ENCODE measurements at regions not wholly inside any gene's neighbourhood (a gene's known extent, or its start where the extent isn't known, plus 50 kb on each side); places are given as distances from the start of the nearest gene placed in this dataset.
"Not testable (repeated sequence)": the region's sequence is repeated elsewhere in the genome, so short reads cannot be mapped to it uniquely, and the experiment has no call there.

- DNase-seq (ENCODE audit: low read depth, low spot score): no peak
Measured at GRCh38 chr9:78713614-78714405, 416.9 kb downstream of the PSAT1 start.

GRCh38 chr9:78714576-78714975 lies 417.7 kb downstream of the PSAT1 start:
- DNase-seq (ENCODE audit: low read depth, low spot score): no peak

GRCh38 chr9:78719029-78719428 lies 422.1 kb downstream of the PSAT1 start:
- DNase-seq (ENCODE audit: low read depth, low spot score): not testable (repeated sequence)

DNA sequence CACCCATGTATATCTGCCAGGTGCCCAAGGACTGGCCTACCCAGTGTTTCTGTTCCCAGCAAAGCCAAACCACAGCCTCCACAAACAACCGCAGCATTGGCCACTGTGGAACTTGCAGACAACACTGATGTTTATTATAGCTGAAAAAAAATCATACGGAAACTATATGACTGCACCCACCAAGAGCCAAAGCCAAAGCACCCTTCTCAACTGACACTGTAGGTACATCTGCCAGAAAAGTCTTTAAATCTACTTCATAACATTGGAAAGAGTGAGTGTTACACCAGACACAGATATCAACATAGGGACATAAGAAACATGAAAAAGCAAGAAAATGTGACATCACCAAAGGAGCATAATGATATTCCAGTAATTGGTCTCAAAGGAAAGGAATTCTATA lies 428.0 kb downstream of the PSAT1 start:
- no peak for DNase-seq (ENCODE audit: low read depth, low spot score)

DNA sequence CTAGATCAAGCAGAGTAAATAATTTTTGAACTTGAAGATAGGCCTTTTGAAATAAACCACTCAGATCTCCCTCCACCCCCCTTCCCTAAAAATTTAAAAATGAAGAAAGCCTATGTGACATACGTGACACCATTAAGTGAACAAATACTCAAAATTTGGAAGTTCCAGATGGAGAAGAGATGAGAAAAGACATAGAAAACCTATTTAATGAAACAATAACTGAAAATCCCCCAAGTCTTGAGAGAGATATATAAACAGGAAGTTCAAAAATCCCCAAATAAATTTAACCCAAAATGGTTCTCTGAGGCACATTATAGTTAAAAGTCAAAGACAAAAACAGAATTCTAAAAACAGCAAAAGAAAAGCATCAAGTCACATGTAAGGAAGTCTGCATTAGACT lies 428.6 kb downstream of the PSAT1 start:
- no peak for DNase-seq (ENCODE audit: low read depth, low spot score)

GRCh38 chr9:78745331-78745730 lies 448.4 kb downstream of the PSAT1 start:
- DNase-seq (ENCODE audit: low read depth, low spot score): no peak

GRCh38 chr9:78746010-78746409 lies 449.1 kb downstream of the PSAT1 start:
- DNase-seq (ENCODE audit: low read depth, low spot score): no peak

DNA sequence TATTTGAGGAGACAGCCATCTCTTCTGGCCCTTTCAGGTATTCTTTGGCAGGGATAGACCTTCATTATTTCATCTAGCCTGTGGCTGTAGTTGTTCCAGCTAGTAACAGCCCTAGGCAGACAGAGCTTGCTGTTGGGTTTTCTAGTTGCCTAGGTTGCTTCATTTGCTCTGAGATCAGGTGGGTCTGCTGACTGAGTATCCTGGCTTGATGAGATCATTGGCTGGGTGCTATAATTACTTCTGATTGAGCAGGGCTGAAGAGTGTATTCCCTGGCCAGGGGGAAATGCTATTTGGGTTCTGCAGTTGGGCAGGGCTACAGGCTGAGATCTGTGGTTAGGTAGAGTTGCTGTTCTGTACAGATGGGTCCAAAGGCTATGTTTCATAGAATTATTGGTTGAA lies 456.1 kb downstream of the PSAT1 start:
- DNase-seq (ENCODE audit: low read depth, low spot score): no peak

DNA sequence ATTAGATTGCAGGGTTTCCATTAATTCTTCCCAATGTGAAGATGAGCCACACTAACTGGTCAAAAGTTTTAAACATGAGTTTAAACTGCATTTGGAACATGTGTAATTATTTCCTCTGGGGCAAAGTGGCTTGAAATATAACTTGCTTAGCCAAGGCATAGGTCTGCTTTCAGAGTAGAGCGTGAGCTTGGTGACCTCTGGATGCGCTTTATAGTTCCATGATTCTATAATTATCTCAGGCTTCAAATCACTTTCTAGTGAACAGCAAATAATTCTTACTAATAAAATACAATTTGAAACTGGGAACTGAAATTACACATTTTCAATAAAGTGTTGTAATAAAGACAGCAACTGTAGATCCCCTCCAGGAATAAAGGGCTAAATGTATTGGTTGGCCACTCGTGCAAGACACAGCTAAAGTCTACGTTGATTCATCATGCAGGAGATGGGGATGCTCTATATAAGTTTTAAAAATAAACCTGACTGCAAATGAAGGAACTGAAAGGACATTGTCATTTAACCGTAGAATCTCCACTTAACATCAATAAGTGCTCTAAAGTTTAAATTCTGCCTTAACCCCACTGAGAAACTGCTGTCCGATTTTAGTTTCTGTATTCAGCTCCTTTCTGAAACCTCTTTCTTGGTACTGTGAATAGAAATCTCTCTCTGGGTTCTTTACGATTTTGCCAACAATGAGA lies 460.0 kb downstream of the PSAT1 start:
- DNase-seq (ENCODE audit: low read depth, low spot score): no peak

DNA sequence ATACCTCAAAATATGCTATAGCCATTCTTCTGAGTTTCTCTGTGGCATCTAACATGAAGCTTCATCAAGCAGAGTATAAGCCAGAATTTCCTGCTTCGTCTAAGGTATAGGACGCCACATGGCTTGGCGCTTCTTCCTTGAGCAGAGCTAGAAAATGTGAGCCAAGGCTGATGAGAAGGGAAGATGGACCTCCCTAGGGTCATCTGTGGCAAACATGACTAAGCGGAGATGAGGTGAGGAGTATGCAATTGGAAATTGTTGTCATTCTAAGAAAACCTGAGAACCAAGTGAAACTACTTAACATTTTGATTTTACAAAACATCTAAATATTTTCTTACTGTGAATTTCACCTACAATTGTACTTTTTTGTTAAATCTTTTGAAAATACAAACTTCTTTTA lies 466.5 kb downstream of the PSAT1 start:
- no peak for DNase-seq (ENCODE audit: low read depth, low spot score)

DNA sequence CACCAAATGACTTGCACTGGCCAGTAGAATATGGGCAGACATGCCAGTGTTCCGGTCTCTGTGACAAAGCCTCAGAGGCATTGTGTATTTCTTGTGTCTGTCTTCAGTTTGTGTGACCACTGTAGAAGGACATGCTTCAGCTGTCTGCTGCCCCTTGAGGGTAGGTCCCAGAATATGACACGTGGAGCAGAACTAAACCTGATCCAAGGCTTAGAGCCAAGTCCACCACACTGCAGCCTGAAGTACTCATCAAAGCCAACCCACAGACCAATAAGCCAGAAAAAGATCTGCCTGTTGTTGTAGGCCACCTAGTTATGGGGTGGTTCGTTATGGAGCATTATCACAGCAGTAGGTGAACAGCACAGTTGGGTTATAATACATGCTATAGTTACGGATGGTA lies 468.9 kb downstream of the PSAT1 start:
- no peak for DNase-seq (ENCODE audit: low read depth, low spot score)

GRCh38 chr9:78767490-78767889 lies 470.6 kb downstream of the PSAT1 start:
- DNase-seq (ENCODE audit: low read depth, low spot score): no peak

GRCh38 chr9:78769690-78770089 lies 472.8 kb downstream of the PSAT1 start:
- DNase-seq (ENCODE audit: low read depth, low spot score): no peak

GRCh38 chr9:78775211-78775610 lies 478.3 kb downstream of the PSAT1 start:
- DNase-seq (ENCODE audit: low read depth, low spot score): no peak

GRCh38 chr9:78775696-78776295 lies 478.9 kb downstream of the PSAT1 start:
- no peak for DNase-seq (ENCODE audit: low read depth, low spot score)

- DNase-seq (ENCODE audit: low read depth, low spot score): no peak
Measured at GRCh38 chr9:78777747-78778146, 480.8 kb downstream of the PSAT1 start.

GRCh38 chr9:78778318-78778717 lies 481.4 kb downstream of the PSAT1 start:
- DNase-seq (ENCODE audit: low read depth, low spot score): no peak

DNA sequence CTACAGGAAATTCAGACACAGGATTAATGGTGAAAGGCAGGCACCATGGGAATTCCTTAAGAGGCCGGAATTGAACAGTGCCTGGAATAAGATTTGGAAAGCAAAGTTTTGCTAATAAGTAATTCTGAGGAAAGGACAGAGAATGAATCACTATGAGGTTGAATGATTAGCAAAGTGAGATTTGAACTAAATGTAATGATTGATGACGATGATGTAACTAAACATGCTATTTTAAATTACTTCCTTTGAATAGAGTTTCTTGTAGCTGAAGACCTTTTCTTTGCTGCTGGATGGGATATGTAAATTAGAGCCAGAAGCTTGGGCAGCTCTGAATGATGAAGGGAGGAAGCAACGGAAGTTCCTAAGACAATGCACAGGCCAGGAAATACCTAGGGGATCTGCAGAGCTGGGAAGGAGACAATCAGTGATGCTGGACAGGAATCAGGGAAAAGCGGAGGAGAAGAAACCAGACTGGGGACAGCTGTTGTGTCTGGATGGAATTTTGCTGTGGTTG lies 482.0 kb downstream of the PSAT1 start:
- DNase-seq (ENCODE audit: low read depth, low spot score): no peak

DNA sequence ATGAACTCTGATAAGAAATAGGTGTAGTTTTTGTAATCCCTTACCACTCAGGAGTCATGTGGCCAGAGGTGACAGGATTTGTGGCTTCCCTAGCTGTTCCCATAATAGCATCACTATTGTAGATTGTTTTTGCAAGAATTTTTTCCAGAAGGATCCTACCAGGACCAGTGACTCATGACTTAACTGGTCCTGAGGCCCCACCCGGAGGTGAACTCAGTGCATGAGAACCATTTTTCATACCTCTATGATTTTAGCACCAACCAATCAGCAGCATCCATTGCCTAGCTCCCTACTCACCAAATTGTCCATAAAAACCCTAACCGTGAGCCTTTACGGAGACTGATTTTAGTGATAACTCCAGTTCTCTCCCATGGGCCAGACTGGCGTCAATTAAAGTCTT lies 484.8 kb downstream of the PSAT1 start:
- DNase-seq (ENCODE audit: low read depth, low spot score): no peak

GRCh38 chr9:78782234-78782633 lies 485.3 kb downstream of the PSAT1 start:
- no peak for DNase-seq (ENCODE audit: low read depth, low spot score)

GRCh38 chr9:78782858-78783257 lies 485.9 kb downstream of the PSAT1 start:
- no peak for DNase-seq (ENCODE audit: low read depth, low spot score)

DNA sequence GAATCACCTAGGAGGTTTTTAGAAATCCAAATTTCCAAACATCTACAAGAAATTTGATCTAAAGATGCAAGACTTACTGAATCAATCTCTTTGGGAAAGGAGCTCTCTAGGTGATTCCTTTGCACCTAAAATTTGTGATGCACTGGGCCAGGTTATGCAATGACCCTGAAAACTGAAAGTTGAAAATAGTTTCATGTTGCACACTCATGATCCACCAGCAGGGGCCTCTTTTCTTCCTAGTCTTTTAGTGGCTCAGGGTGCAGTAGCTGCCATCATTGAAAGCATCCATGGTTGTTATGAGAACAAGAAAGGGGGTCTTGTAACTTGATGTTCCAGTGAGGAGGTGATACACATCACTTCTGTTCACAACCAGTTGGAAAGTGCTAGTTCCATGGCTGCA lies 486.8 kb downstream of the PSAT1 start:
- no peak for DNase-seq (ENCODE audit: low read depth, low spot score)

DNA sequence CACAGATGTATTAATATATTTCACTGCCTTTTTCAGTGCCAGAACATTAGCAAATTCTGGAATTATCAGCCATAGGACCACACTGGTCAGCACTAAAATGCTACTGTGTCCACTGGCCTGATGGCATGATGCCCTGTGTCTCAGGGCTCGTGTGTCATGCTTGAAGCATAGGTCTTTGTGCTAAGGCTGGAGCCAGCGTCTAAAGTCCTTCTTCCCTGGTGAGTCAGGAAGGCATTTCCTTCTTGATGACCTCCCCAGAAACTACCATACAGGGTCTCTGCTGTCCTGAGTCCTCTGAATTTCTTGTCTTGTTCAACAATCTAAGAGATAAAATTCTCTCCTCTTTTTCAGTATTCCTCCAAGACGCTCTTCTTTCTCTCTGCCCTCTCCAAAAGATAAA lies 489.9 kb downstream of the PSAT1 start:
- DNase-seq (ENCODE audit: low read depth, low spot score): no peak
